Uterus (tissue), 2 donors: ENCODE measurements at regions not wholly inside any gene's neighbourhood (a gene's known extent, or its start where the extent isn't known, plus 50 kb on each side); places are given as distances from the start of the nearest gene placed in this dataset.

Source experiments
- POLR2A ChIP-seq, 2 donors: fragments of 450-650 bp; IDR thresholded peaks; one replicate each; pipeline ENCODE4 v1.6.1; 2016; ENCODE audit warnings: antibody characterized with exemption in 2 of 2, mild to moderate bottlenecking in 1 of 2, moderate library complexity in 1 of 2
- TF ChIP-seq, protein P1 (sequence below), 4 experiments: fragments of 200-600 bp in 2 of 4; fragments of 450-650 bp in 2 of 4; sonication (generic) in 2 of 4; IDR thresholded peaks; one replicate each; pipeline ENCODE4 v1.5.1; 2016 to 2019; ENCODE audit warnings: antibody characterized with exemption in 4 of 4, mild to moderate bottlenecking in 2 of 4, moderate library complexity in 1 of 4

DNA sequence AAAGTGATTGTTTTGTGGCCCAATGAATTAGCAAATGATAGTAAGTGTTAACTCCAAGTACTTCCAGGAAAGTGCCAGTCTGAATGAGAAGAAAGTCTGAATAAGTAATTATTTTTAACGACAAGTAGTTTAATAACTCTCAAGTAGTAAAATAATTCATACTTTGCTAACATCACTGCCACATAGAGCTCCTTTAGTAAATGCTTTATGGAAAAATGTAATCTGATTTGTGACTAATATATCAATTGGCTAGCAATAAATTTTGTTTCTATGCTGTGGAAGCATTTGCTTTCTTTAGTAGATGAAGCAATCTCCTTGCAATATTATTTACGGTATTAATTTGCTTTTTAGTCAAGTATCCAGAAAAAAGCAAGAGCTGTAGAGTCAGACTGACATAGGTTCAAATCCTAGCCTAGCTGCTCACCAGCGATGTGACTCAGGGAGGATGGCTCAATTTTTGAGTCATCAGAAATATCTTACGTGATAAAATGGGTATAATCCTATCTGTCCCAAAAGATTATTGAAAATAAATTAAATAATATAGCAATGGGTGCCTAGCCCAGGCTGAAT lies 329.3 kb downstream of the FGFR2 start:
- TF ChIP-seq, protein P1, sequence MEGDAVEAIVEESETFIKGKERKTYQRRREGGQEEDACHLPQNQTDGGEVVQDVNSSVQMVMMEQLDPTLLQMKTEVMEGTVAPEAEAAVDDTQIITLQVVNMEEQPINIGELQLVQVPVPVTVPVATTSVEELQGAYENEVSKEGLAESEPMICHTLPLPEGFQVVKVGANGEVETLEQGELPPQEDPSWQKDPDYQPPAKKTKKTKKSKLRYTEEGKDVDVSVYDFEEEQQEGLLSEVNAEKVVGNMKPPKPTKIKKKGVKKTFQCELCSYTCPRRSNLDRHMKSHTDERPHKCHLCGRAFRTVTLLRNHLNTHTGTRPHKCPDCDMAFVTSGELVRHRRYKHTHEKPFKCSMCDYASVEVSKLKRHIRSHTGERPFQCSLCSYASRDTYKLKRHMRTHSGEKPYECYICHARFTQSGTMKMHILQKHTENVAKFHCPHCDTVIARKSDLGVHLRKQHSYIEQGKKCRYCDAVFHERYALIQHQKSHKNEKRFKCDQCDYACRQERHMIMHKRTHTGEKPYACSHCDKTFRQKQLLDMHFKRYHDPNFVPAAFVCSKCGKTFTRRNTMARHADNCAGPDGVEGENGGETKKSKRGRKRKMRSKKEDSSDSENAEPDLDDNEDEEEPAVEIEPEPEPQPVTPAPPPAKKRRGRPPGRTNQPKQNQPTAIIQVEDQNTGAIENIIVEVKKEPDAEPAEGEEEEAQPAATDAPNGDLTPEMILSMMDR (IDR thresholded peaks at IDR 0.05) = no peak
- TF ChIP-seq POLR2A (IDR thresholded peaks at IDR 0.05) = no peak
